ENCODE measurements at regions not wholly inside any gene's neighbourhood (a gene's known extent, or its start where the extent isn't known, plus 50 kb on each side); places are given as distances from the start of the nearest gene placed in this dataset.

GRCh38 chr7:12990440-12990839, 303.0 kb downstream of the ARL4A start:
- no peak overlapping the region for H3K27ac ChIP-seq
- no peaks in the 10 kb centered on the region for H3K36me3 ChIP-seq
- H3K27me3 ChIP-seq: no peaks in the 10 kb centered on the region
- no peak overlapping the region for H3K4me3 ChIP-seq
- TF ChIP-seq POLR2A (IDR thresholded peaks at IDR 0.05) (no peak), CTCF (IDR thresholded peaks at IDR 0.05) (no peak), EP300 (IDR thresholded peaks at IDR 0.05) (no peak), POLR2AphosphoS5 (IDR thresholded peaks at IDR 0.05) (no peak)
- no peaks in the 10 kb centered on the region for H3K4me1 ChIP-seq
- 91 to 98% methylated on average over 4 of the region's 4 CpGs for WGBS, 2 donors (ENCODE audit: low coverage in 1 of 2)
- ATAC-seq: no peak
- H3K9me3 ChIP-seq: no peaks in the 10 kb centered on the region

GRCh38 chr7:12993025-12993424, 305.6 kb downstream of the ARL4A start:
- TF ChIP-seq EP300 (IDR thresholded peaks at IDR 0.05) (no peak), POLR2A (IDR thresholded peaks at IDR 0.05) (no peak), CTCF (IDR thresholded peaks at IDR 0.05) (no peak), POLR2AphosphoS5 (IDR thresholded peaks at IDR 0.05) (no peak)
- H3K4me1 ChIP-seq: no peaks in the 10 kb centered on the region
- no peaks in the 10 kb centered on the region for H3K36me3 ChIP-seq
- H3K27ac ChIP-seq: no peak overlapping the region
- no peak for ATAC-seq
- H3K9me3 ChIP-seq: no peaks in the 10 kb centered on the region
- no peak overlapping the region for H3K4me3 ChIP-seq
- H3K27me3 ChIP-seq: no peaks in the 10 kb centered on the region

- TF ChIP-seq CTCF (IDR thresholded peaks at IDR 0.05) (no peak), POLR2A (IDR thresholded peaks at IDR 0.05) (no peak), EP300 (IDR thresholded peaks at IDR 0.05) (no peak), POLR2AphosphoS5 (IDR thresholded peaks at IDR 0.05) (no peak)
- ATAC-seq: no peak
- H3K27ac ChIP-seq: no peak overlapping the region
- peaks cover 0 to 20% (median 0%) of the 10 kb centered on the region in 3 donors for H3K9me3 ChIP-seq
- no peaks in the 10 kb centered on the region for H3K36me3 ChIP-seq
- WGBS, 2 donors (ENCODE audit: low coverage in 1 of 2): 83 to 89% methylated on average over 1 to 2 of the region's 2 CpGs
- no peaks in the 10 kb centered on the region for H3K27me3 ChIP-seq
- H3K4me3 ChIP-seq: no peak overlapping the region
- no peaks in the 10 kb centered on the region for H3K4me1 ChIP-seq
These were observed 308.6 kb downstream of the ARL4A start for GRCh38 chr7:12995912-12996469.

GRCh38 chr7:13007331-13007730, 319.9 kb downstream of the ARL4A start:
- Histone ChIP-seq H3K36me3 (no peaks in the 10 kb centered on the region), H3K4me1 (no peaks in the 10 kb centered on the region), H3K27ac (no peak overlapping the region), H3K9me3 (no peaks in the 10 kb centered on the region), H3K27me3 (no peaks in the 10 kb centered on the region), H3K4me3 (no peak overlapping the region)
- no peak for ATAC-seq
- 93 to 100% methylated on average over 1 of the region's 1 CpG for WGBS, 2 donors (ENCODE audit: low coverage in 1 of 2)
- TF ChIP-seq EP300 (IDR thresholded peaks at IDR 0.05) (no peak), POLR2AphosphoS5 (IDR thresholded peaks at IDR 0.05) (no peak), CTCF (IDR thresholded peaks at IDR 0.05) (no peak), POLR2A (IDR thresholded peaks at IDR 0.05) (no peak)

- Histone ChIP-seq H3K27ac (no peak overlapping the region), H3K4me1 (no peaks in the 10 kb centered on the region), H3K36me3 (no peaks in the 10 kb centered on the region), H3K27me3 (no peaks in the 10 kb centered on the region), H3K4me3 (no peak overlapping the region), H3K9me3 (no peaks in the 10 kb centered on the region)
- WGBS, 2 donors (ENCODE audit: low coverage in 1 of 2): 95% methylated on average over 3 of the region's 3 CpGs; no CpG with 5 or more reads in 1 of the 2 donors
- no peak for ATAC-seq
- TF ChIP-seq POLR2A (IDR thresholded peaks at IDR 0.05) (no peak), EP300 (IDR thresholded peaks at IDR 0.05) (no peak), CTCF (IDR thresholded peaks at IDR 0.05) (no peak), POLR2AphosphoS5 (IDR thresholded peaks at IDR 0.05) (no peak)
These were observed 322.1 kb downstream of the ARL4A start for GRCh38 chr7:13009517-13009916.
